GM23248 (cell line): ENCODE measurements at regions not wholly inside any gene's neighbourhood (a gene's known extent, or its start where the extent isn't known, plus 50 kb on each side); places are given as distances from the start of the nearest gene placed in this dataset.

Experiments used
- DNase-seq: peaks from one replicate; pipeline ENCODE4 v3.0.0-alpha.2; 2015
- H2AFZ ChIP-seq: fragments of 200-600 bp; sonication (generic); 2 replicates; pipeline ENCODE4 v1.6.1; 2016; ENCODE audit warnings: antibody characterized with exemption
- H3F3A ChIP-seq: fragments of 200-600 bp; sonication (generic); 2 replicates; pipeline ENCODE4 v1.6.1; 2016; ENCODE audit warnings: mild to moderate bottlenecking, antibody characterized with exemption, mixed run types; ENCODE audit not compliant: insufficient read depth
- H3K27ac ChIP-seq: fragments of 200-600 bp; sonication (generic); 2 replicates; pipeline ENCODE4 v1.5.1; 2016; ENCODE audit warnings: mild to moderate bottlenecking
- H3K27me3 ChIP-seq: fragments of 200-600 bp; sonication (generic); replicated peaks from 2 replicates; pipeline ENCODE4 v1.6.1; 2016; ENCODE audit warnings: mild to moderate bottlenecking; ENCODE audit not compliant: insufficient read depth
- H3K36me3 ChIP-seq: fragments of 200-600 bp; sonication (generic); 2 replicates; pipeline ENCODE4 v1.6.1; 2016; ENCODE audit warnings: low read depth, mild to moderate bottlenecking
- H3K4me1 ChIP-seq: fragments of 200-600 bp; sonication (generic); 2 replicates; pipeline ENCODE4 v1.6.1; 2016; ENCODE audit warnings: mild to moderate bottlenecking; ENCODE audit not compliant: insufficient read depth
- H3K4me2 ChIP-seq: fragments of 200-600 bp; sonication (generic); one replicate; pipeline ENCODE4 v1.6.1; 2016; ENCODE audit warnings: mild to moderate bottlenecking; ENCODE audit not compliant: unreplicated experiment
- H3K4me3 ChIP-seq: fragments of 200-600 bp; sonication (generic); 2 replicates; pipeline ENCODE4 v1.5.1; 2016; ENCODE audit warnings: mild to moderate bottlenecking
- H3K79me2 ChIP-seq: fragments of 200-600 bp; sonication (generic); 2 replicates; pipeline ENCODE4 v1.6.1; 2016; ENCODE audit warnings: mild to moderate bottlenecking; ENCODE audit not compliant: insufficient read depth
- H3K9ac ChIP-seq: fragments of 200-600 bp; sonication (generic); 2 replicates; pipeline ENCODE4 v1.6.1; 2016; ENCODE audit warnings: mild to moderate bottlenecking
- H3K9me2 ChIP-seq: fragments of 200-600 bp; sonication (generic); 2 replicates; pipeline ENCODE4 v1.6.1; 2016; ENCODE audit warnings: mixed run types, mild to moderate bottlenecking, moderate library complexity; ENCODE audit not compliant: insufficient read depth
- H3K9me3 ChIP-seq: fragments of 200-600 bp; sonication (generic); one replicate; pipeline ENCODE4 v1.6.1; 2017; ENCODE audit warnings: low read depth
- H4K20me1 ChIP-seq: fragments of 200-600 bp; sonication (generic); 2 replicates; pipeline ENCODE4 v1.6.0; 2016; ENCODE audit not compliant: insufficient read depth
- EZH2 ChIP-seq: fragments of 200-600 bp; sonication (generic); IDR thresholded peaks from 2 replicates; pipeline ENCODE4 v1.6.1; 2018; ENCODE audit warnings: antibody characterized with exemption, mild to moderate bottlenecking; ENCODE audit not compliant: insufficient read depth, poor library complexity, severe bottlenecking
- EZH2phosphoT487 ChIP-seq: fragments of 200-600 bp; sonication (generic); IDR thresholded peaks from 2 replicates; pipeline ENCODE4 v1.6.1; 2018; ENCODE audit warnings: antibody characterized with exemption, moderate library complexity, mild to moderate bottlenecking, low read depth; ENCODE audit not compliant: insufficient read depth
- WGBS, 2 experiments: methylation state at CpG; one replicate each; pipeline ENCODE4 v1.1.6; 2015 to 2017; ENCODE audit warnings: low lambda C conversion rate in 2 of 2, low coverage in 1 of 2; ENCODE audit errors: missing lambda C conversion rate in 2 of 2; 5-methylcytosine and 5-hydroxymethylcytosine counted together
- in situ Hi-C: fragments of 300-500 bp; cut with MboI; formaldehyde crosslinking; loops from 2 replicates; pipeline ENCODE4 v1.15.0; 2020

DNA sequence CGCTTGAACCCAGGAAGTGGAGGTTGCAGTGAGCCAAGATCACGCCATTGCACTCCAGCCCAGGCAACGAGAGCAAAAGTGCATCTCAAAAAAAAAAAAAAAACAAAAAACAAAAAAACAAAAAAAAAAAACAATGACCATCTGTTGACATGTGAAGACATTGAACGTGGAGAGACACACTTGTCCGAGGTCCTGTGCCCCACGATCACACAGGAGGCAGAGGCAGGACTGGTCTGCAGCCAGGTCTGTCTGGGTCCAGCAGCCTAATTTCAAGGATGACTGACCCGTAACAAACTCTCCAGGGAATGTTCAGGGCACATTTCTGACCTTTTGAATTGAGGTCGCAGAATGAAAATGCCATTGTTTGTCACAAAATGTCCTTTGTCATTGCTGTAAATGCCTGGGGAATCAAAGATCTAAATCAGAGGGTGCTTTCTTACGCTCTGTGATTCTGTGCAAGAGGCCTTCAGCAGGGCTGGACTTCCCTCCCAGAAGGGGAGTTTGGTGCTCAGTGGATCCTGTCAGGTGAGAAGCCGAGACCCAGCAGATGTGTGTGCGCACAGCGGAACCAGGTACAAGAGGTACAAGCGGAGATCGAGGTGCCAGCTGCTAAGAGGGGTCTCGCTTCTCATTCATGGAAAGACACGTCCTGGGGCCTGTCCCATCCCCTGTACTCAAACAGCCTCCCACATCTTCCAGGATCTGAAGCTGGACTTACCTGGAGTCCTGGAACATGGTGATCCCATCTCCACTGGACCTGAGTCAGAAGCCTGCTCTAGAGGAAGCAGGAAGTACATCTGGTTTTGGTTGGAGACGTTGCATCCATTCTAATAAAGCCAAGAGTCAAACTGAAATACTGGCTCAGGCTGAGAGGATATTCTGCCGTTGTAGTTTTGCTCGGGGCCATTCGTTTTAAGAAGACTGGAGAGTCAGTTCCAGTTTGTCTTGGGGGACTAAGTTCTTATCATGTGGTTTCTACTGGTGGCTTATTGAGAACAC is 95.8 kb downstream of the IRF8 start:
- Histone ChIP-seq H3K36me3 (no peaks in the 10 kb centered on the region), H3K79me2 (no peaks in the 10 kb centered on the region), H4K20me1 (no peaks in the 10 kb centered on the region), H2AFZ (no peak overlapping the region), H3K9me3 (no peaks in the 10 kb centered on the region), H3K4me1 (no peaks in the 10 kb centered on the region), H3K4me3 (no peak overlapping the region), H3K27me3 (peaks cover 79% of the 10 kb centered on the region), H3K27ac (no peak overlapping the region), H3K4me2 (no peak overlapping the region), H3K9me2 (no peaks in the 10 kb centered on the region), H3K9ac (no peak overlapping the region), H3F3A (no peaks in the 10 kb centered on the region)
- TF ChIP-seq EZH2 (no peak), EZH2phosphoT487 (no peak)
- DNase-seq = no peak
- in situ Hi-C loops = no loop called here
- WGBS, 2 experiments = 52 to 55% methylated on average over 20 of the region's 20 CpGs

DNA sequence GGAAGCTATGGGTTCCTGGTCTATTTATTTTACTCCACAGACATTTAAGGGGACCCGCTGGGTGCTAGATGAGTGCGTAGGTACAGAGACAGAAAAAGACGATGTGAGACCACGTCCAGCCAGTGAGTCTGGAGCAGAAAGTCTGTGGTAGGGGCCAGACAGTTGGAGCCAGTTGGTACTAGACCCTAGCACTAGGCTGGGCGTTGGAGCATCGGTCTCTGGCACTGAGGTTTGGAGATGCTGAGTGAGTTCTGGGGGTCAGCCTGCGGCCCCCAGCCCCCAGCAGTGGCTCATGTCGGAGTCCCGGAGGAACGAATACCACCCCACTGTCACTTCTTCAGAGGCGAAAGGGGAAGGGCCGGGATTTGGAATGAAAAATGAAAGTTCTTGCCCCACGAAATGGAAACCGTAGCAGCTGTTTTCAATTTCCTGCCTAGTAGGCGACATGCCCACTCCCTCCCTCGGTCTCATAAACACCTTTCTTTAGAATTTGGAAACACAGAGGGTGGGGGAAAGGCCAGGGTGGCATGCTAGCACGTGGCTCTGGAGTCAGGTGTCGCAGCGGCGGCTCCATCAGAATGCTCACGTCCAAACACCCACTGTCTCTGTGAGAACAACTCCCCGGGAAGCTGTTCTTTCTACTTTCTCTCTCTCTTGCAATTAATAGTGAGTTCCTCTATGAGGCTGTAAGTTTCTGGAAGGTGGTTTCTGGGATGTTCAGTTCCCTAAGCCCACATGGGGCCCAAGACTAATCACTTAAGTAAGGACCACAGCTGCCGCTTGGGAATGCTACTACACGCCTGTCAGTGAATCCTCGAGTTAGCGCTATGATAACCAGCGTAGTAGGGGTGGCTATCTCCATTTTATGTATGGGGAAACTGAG is 96.8 kb downstream of the IRF8 start:
- WGBS, 2 experiments = 31 to 32% methylated on average over 27 of the region's 27 CpGs
- Histone ChIP-seq H3F3A (no peaks in the 10 kb centered on the region), H2AFZ (no peak overlapping the region), H3K4me1 (no peaks in the 10 kb centered on the region), H3K27ac (no peak overlapping the region), H4K20me1 (no peaks in the 10 kb centered on the region), H3K9me2 (no peaks in the 10 kb centered on the region), H3K4me2 (no peak overlapping the region), H3K79me2 (no peaks in the 10 kb centered on the region), H3K4me3 (no peak overlapping the region), H3K9me3 (no peaks in the 10 kb centered on the region), H3K27me3 (peaks cover 75% of the 10 kb centered on the region), H3K36me3 (no peaks in the 10 kb centered on the region), H3K9ac (no peak overlapping the region)
- in situ Hi-C loops = no loop called here
- no peak for DNase-seq
- TF ChIP-seq EZH2phosphoT487 = no peak
- TF ChIP-seq EZH2 = no peak

DNA sequence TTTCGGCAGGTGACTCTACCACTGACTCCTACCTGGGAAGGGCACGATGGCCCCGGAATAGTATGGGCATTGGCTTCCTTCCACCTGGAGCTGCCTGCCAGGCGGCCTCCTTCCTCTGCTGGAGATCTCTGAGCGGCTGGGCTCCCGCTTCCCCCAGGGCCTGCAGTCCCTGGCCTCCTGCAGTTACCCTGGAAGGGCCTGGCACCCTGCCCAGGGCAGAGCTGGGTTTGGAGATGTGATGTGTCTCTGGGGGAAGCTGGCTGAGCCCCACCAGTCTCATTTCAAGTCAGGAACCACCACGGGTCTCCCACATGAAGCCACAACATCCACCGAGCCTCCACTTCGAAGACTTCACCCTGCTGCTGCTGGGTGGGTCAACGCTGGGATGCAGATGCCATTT is 97.9 kb downstream of the IRF8 start:
- Histone ChIP-seq H3K36me3 (no peaks in the 10 kb centered on the region), H3K9ac (no peak overlapping the region), H4K20me1 (no peaks in the 10 kb centered on the region), H3K9me3 (no peaks in the 10 kb centered on the region), H3K4me2 (no peak overlapping the region), H3K4me1 (no peaks in the 10 kb centered on the region), H3K27me3 (peaks cover 75% of the 10 kb centered on the region), H3K27ac (no peak overlapping the region), H3K4me3 (no peak overlapping the region), H3K79me2 (no peaks in the 10 kb centered on the region), H2AFZ (no peak overlapping the region), H3F3A (no peaks in the 10 kb centered on the region), H3K9me2 (no peaks in the 10 kb centered on the region)
- in situ Hi-C loops = no loop called here
- no peak for DNase-seq
- no peak for TF ChIP-seq EZH2
- no peak for TF ChIP-seq EZH2phosphoT487
- WGBS, 2 experiments = 54 to 59% methylated on average over 10 of the region's 10 CpGs

DNA sequence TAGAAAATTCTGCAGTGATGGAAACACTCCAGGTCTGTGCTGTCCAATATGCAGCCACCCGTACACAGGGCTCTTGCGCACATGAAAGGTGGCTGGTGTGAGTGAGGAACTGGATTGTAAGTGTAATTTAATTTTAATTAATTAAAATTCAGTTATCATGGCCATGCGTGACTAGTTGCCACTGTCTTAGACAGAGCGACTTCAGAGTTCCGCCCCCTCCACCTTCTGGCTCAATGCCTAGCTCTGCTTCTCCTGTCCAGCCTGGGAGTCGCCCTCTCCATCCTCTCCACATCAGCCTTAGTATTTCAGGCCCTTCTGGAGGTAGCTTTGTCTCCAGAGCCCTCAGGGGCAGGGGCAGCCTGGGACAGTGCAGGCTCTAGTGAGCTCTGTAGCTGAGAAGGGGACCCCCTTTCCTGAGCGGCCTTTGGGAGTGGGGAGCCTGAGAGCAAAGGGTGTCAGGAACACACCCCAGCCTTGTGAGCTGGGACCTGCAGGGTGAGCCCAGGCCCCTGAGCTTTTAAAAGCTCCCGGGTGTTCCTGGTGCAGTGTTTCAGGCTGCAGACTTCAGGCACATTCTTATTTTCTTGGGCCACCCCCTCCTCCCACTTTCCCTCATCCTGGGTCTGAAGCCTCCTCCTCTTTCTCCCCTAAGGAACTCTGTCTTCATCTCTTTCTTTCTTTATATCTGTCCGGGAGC is 99.4 kb downstream of the IRF8 start:
- no peak overlapping the region for H3K4me2 ChIP-seq
- no peaks in the 10 kb centered on the region for H4K20me1 ChIP-seq
- no peak overlapping the region for H3K9ac ChIP-seq
- no peak overlapping the region for H2AFZ ChIP-seq
- no peaks in the 10 kb centered on the region for H3F3A ChIP-seq
- no peaks in the 10 kb centered on the region for H3K9me2 ChIP-seq
- H3K4me3 ChIP-seq = no peak overlapping the region
- H3K27me3 ChIP-seq = peaks cover 74% of the 10 kb centered on the region
- no peaks in the 10 kb centered on the region for H3K4me1 ChIP-seq
- TF ChIP-seq EZH2phosphoT487 = no peak
- no peak for TF ChIP-seq EZH2
- no peaks in the 10 kb centered on the region for H3K79me2 ChIP-seq
- in situ Hi-C loops = no loop called here
- H3K27ac ChIP-seq = no peak overlapping the region
- no peak for DNase-seq
- H3K9me3 ChIP-seq = no peaks in the 10 kb centered on the region
- no peaks in the 10 kb centered on the region for H3K36me3 ChIP-seq
- WGBS, 2 experiments = 56% methylated on average over 9 of the region's 9 CpGs
